Dedifferentiated amniotic fluid mesenchymal stem cell (primary cell): ENCODE measurements at regions not wholly inside any gene's neighbourhood (a gene's known extent, or its start where the extent isn't known, plus 50 kb on each side); places are given as distances from the start of the nearest gene placed in this dataset.

ENCODE experiments used
- DNase-seq: peaks from one replicate; pipeline ENCODE4 v3.0.0-alpha.2; 2016; ENCODE audit errors: extremely low spot score

GRCh38 chr20:22466447-22467171, 117.8 kb downstream of the FOXA2 start:
- DNase-seq: no peak

- no peak for DNase-seq
These were observed 118.5 kb downstream of the FOXA2 start for GRCh38 chr20:22465622-22466446.

- DNase-seq: no peak
These were observed 119.9 kb downstream of the FOXA2 start for GRCh38 chr20:22464312-22465003.

DNA sequence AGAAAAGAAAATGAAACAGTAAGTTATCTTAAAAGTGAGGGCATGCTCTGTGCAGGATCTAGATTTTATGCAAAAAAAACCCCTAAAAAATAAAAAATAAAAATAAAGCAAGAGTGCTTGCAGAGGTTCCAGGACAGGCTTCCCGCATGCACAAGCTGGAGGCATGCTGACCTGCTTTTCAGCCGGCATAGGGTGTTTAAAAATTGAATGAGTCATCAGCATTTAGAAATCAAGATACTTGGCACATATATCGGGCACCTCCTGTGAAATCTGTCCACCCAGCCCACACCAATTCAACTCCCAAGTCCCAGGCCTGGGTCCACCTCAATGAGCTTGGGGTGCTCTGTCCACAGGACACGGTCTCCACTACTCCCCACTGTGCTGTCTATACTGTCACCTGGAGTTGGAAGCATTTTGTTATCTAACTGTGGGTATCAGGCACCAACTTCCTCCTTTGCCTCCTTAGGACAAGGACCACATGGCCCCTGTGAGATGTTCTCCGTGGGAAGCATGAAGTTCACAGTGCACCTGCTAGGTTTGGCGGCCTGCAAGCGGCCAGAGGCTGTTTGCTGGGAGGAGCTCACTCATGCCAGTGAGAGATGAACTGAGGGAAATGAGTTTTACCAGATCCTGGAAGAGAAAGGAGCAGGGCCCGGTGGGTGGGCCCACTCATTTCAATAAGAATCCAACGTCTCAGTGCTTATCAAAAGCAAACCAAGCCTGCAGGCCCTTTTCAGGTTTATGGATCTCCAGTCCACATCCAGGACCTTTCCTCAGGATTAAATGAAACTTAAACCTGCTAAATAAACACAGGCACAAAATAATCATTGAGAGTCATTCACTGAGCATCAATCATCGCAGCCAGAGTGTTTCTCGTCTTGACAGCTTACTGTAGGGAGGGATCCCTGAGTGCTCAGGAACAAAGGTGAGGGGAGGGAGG, 121.1 kb downstream of the FOXA2 start:
- no peak for DNase-seq

DNA sequence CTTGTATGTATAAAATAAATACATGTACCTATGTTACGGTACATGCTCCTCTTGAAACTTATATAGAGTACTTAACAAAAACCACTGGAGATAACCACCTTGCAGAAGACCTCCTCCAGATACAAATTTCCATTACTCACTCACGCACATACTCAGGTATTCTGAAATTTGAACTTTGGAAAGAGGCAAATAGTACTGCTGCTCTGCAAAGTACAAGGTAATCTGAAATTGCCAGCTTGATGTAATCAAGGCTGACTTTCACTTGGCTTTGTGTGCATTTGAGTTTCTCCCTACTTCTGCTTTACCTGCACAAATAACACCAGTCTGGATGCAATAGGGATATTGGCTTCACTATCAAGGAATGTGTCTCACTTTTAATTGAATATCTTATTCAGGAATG, 123.6 kb downstream of the FOXA2 start:
- no peak for DNase-seq

GRCh38 chr20:22460231-22460630, 124.1 kb downstream of the FOXA2 start:
- no peak for DNase-seq

DNA sequence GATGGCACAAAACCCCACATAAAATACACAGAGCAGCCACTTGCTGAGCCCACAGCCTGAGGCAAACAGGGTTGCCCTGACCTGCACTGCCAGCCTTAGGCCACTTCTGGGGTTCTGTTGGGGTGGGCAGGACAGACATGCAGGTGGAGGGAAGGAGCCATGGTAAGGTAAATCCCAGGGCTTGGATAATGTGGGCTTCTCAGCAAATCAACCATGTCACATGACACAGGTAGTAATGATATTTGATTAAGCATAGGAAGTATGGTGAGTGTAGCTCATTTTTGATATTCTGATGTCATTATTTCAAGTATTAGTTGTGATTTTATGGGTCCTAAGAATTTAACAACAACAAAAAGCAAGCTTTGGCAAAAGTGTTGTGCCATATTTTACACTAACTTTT, 124.6 kb downstream of the FOXA2 start:
- no peak for DNase-seq

GRCh38 chr20:22456109-22456508, 128.3 kb downstream of the FOXA2 start:
- no peak for DNase-seq

- DNase-seq: no peak
These were observed 129.1 kb downstream of the FOXA2 start for GRCh38 chr20:22455259-22455658.

DNA sequence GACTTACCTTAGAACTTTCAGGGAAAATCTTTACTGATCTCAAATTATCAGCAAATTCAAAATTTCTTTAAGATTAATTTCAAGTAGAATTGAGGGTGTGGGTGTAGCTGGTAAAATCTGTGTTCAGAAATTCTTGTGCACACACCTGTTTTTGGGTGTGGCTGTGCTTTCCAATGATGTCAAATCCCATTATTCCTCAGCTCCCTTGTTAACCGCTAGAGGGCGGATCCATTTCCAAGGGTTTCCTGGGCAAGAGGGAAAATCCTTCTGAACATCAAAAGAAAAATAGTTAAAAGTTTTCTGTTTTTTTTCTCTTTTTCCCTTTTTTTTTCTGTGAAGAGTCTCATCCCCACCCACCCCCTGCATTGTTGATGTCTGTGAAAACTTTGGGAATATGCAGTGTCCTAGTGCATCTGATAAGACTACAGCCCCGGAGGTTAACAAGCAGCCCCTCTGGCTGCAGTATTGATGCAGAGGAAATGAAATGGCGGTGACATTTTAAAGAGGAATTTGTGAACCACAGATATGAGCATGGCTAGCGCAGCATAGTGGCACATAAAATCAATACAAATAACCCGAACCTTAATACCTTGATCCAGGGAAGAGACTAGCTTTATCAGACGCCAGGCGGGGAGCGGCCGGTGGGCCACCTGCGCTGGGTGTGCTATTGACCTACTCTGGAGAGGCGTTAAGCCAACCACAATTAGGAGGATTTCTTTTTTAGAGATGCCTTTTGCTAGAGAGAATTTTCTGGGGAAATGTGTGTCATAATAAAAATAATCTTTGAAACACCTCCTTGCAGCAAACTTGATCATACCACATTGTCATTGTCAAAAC, 130.9 kb downstream of the FOXA2 start:
- no peak for DNase-seq

DNA sequence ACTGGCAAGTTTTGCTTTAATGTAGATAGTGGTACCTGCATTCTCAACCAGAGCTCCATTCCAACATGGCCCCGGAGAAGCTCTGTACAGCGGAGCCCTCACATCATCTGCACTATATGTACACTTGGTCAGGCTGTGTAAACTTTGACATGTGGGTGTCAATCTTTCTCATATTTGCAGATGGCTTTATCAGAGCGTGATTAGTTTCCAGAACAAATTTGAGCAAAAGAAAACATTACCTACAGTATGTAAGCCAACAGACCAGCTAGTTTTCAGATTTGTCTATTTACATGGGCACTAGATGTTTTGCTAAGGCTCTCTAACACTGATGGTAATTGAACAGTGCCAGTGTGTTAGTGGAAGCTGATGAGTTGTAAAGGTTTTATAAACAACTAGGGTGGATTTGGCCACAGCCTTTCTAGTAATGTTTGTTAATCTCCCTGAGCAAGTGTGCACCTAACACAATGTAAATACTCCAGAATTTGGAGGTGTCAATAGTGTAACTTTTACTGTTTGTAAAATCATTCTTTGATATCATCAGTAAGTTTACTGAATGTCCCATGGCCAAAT, 131.8 kb downstream of the FOXA2 start:
- no peak for DNase-seq

DNA sequence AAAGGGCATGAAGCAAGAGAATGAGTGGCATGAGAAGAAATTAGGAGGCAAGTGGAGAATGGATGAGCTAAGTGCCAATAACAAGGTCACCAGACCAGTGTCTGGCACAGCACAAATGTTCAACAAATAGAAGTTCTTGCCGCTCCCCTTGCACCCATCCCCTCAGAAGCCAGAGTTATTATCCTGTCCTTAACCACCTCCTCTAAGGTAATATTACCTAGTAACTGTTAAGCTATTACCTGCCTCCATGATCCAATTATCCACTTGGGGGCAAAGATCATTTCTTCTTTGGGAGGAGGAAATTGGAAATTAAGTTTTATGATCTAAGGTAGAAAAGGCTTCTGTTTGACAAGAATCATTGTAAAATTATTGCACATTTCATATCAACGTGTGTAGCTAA, 133.8 kb downstream of the FOXA2 start:
- DNase-seq: no peak

GRCh38 chr20:22449188-22449973, 135.0 kb downstream of the FOXA2 start:
- DNase-seq: no peak

DNA sequence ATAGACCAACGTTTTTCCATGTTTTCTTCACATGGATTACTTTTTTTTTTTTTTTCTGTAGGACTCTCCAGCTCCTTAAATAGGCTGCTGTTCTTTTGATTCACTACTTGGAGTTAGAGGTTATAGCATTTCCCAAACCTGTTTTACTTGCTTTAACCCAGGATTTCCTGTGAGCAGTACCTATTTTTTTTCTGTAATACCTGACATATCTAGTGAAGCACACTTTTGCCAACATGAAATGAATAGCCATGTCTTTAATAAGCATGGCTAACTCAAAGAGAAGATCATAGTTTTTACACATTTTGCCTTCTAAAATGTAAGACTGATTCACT, 137.0 kb downstream of the FOXA2 start:
- DNase-seq: no peak

- no peak for DNase-seq
These were observed 137.5 kb downstream of the FOXA2 start for GRCh38 chr20:22446613-22447446.

- DNase-seq: no peak
These were observed 142.1 kb downstream of the FOXA2 start for GRCh38 chr20:22442318-22442717.

DNA sequence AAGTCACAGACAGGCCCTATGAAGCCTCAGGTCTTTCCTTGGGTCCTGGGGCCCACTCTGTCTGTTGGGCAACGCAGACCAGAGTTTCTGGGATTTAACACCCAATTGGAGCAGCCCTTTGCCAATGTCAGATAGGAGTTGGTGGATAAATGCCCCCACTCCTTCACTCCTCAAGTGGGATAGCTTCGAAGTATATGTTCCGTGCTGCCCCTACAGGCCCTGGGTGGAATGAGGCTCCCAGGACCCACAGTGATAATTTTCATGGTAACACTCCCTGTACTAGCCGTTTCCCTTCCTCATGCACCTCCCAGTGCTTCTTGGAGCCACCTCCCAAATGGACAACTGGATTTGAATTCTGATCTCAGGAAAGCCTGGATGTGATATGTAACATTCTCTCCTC, 145.4 kb downstream of the FOXA2 start:
- DNase-seq: no peak

- DNase-seq: no peak
These were observed 146.0 kb downstream of the FOXA2 start for GRCh38 chr20:22438346-22438745.

DNA sequence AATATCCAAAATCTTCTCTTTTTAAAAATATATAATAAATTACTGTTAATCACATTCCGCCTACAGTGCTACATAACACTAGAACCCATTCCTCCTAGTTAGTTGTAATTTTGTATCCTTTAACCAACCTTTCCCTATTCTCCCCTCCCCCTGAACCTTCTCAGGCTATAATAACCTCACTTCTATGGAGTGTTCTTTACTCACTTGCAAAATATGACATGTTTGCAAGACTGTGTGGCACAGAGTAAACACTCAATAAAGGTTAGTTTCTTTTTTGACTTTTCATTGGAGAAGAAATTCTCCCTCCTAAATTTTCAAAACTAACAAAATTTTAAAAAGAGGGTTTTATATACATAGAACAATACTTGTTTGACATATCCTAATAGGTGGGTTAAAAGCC, 147.0 kb downstream of the FOXA2 start:
- no peak for DNase-seq
